Psoas muscle (tissue), 7 donors: ENCODE measurements at regions not wholly inside any gene's neighbourhood (a gene's known extent, or its start where the extent isn't known, plus 50 kb on each side); places are given as distances from the start of the nearest gene placed in this dataset.

ENCODE experiments used
- ATAC-seq, 4 donors: fragments of 200-7000 bp; cut with Tn5 transposase; one replicate each; pipeline ENCODE4 v1.9.1; 2020; ENCODE audit warnings: moderate library complexity in 3 of 4, mild to moderate bottlenecking in 2 of 4
- DNase-seq, 2 donors: peaks; one replicate each; pipeline ENCODE4 v3.0.0-alpha.2; 2020
- H3K27ac ChIP-seq: fragments of 200-600 bp; one replicate; pipeline ENCODE4 v1.8.0; 2022
- H3K27me3 ChIP-seq, 3 donors: fragments of 200-600 bp in 1 of 3; one replicate each; pipeline versions ENCODE4 v1.6.1 to v1.8.0; 2013 to 2022; ENCODE audit warnings: low read length in 2 of 3, mild to moderate bottlenecking in 2 of 3, moderate library complexity in 1 of 3; ENCODE audit not compliant: insufficient read depth in 3 of 3
- H3K36me3 ChIP-seq, 2 donors: fragments of 200-600 bp in 1 of 2; one replicate each; pipeline versions ENCODE4 v1.6.1 to v1.8.0; 2013 to 2022; ENCODE audit warnings: low read depth in 1 of 2, mild to moderate bottlenecking in 1 of 2, moderate library complexity in 1 of 2; ENCODE audit not compliant: insufficient read depth in 1 of 2
- H3K4me1 ChIP-seq: fragments of 200-600 bp; one replicate; pipeline ENCODE4 v1.8.0; 2022
- H3K4me3 ChIP-seq: fragments of 200-600 bp; one replicate; pipeline ENCODE4 v1.8.0; 2022; ENCODE audit warnings: mild to moderate bottlenecking
- H3K9me3 ChIP-seq: fragments of 200-600 bp; one replicate; pipeline ENCODE4 v1.8.0; 2022
- WGBS, 3 donors: extraction: QIAGEN DNeasy Blood & Tissue Kit; methylation state at CpG; one replicate each; pipeline versions ENCODE4 v1.1.6 to v1.1.7; 2013; 5-methylcytosine and 5-hydroxymethylcytosine counted together
- intact Hi-C, 2 donors: fragments of 100-400 bp; cut with DNase I; formaldehyde crosslinking; loops; one replicate each; pipeline versions ENCODE4 v1.11.0 to v1.14.2; 2022
- TF ChIP-seq, protein P1 (sequence below): fragments of 200-600 bp; IDR thresholded peaks from one replicate; pipeline ENCODE4 v1.8.0; 2022; ENCODE audit warnings: antibody characterized with exemption
- donor health status: healthy with polysubstance abuse.
- donor health status: DM: no; HTN: no; CAD: no; lungs with moderate emphysema.
- donor health status: Bipolar disorder and iron deficiency.
- donor health status: healthy.
- donor health status: DM: yes; HTN: yes; CAD: no.
- donor health status: DM: no; HTN: no; CAD: no.
- donor health status: DM: yes; HTN: yes; CAD: no.

DNA sequence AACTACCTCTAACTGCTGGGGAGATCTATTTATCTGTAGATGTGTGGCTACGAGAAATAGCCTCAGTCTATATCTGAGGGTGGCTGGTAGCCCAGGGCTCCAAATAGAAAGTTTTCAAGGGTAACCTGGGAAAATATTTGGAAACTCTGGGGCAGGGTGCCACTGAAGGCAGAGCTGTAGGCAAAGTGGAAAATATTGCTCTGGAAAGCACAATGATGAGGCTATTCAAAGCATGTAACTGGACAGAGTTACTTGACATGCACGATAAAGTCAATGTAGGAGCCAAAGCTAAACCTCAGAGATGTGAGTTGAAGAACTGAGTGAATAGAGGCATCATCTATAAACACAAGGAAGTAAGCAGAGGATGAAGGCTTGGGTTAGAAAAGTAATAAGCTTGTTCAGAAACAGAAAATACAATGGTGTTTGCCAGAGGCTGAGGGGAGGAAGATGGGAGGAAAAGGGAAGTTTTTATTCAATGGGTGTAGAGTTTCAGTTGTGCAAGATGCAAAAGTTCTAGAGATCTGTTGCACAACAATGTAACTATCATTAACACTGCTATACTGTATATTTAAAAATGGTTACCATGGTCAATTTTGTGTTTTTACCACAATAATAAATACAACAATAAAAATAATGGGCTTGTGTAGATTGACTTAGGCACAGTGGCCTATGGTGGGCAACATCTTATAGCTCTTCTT lies 171.6 kb downstream of the MBD2 start:
- intact Hi-C loops = no loop called here
- Histone ChIP-seq H3K36me3 (no peaks in the 10 kb centered on the region), H3K4me1 (no peaks in the 10 kb centered on the region), H3K27ac (no peak overlapping the region), H3K27me3 (no peaks in the 10 kb centered on the region), H3K9me3 (no peaks in the 10 kb centered on the region), H3K4me3 (no peak overlapping the region)
- DNase-seq (no peak), ATAC-seq (peak in 1 of 4 donors; percentile 44)
- 34 to 53% (median 48%) methylated on average over 2 of the region's 2 CpGs for WGBS, 3 donors
- TF ChIP-seq, protein P1, sequence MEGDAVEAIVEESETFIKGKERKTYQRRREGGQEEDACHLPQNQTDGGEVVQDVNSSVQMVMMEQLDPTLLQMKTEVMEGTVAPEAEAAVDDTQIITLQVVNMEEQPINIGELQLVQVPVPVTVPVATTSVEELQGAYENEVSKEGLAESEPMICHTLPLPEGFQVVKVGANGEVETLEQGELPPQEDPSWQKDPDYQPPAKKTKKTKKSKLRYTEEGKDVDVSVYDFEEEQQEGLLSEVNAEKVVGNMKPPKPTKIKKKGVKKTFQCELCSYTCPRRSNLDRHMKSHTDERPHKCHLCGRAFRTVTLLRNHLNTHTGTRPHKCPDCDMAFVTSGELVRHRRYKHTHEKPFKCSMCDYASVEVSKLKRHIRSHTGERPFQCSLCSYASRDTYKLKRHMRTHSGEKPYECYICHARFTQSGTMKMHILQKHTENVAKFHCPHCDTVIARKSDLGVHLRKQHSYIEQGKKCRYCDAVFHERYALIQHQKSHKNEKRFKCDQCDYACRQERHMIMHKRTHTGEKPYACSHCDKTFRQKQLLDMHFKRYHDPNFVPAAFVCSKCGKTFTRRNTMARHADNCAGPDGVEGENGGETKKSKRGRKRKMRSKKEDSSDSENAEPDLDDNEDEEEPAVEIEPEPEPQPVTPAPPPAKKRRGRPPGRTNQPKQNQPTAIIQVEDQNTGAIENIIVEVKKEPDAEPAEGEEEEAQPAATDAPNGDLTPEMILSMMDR = no peak

DNA sequence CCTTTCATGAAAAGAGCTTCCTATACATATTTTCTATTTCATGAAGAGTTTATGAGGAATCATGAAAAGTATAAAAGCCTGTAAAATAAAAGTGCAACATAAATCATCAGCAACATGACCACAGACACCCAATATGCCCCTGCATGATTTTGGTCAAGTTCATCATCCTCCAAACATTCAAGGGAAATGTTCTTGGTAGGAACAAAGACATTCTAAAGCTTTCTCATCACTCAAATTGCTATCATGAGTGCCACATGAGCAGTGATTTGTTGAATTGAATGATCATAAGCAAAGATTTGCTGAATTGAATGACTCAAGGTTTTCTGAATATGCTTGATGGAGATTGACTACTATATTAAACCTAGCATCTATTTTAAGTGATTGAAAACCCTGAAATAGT lies 172.2 kb downstream of the MBD2 start:
- H3K27ac ChIP-seq = no peak overlapping the region
- H3K4me1 ChIP-seq = no peaks in the 10 kb centered on the region
- intact Hi-C loops = no loop called here
- TF ChIP-seq, protein P1 = no peak
- DNase-seq (no peak), ATAC-seq (no peak)
- H3K36me3 ChIP-seq = no peaks in the 10 kb centered on the region
- no peaks in the 10 kb centered on the region for H3K27me3 ChIP-seq
- no peak overlapping the region for H3K4me3 ChIP-seq
- no peaks in the 10 kb centered on the region for H3K9me3 ChIP-seq

DNA sequence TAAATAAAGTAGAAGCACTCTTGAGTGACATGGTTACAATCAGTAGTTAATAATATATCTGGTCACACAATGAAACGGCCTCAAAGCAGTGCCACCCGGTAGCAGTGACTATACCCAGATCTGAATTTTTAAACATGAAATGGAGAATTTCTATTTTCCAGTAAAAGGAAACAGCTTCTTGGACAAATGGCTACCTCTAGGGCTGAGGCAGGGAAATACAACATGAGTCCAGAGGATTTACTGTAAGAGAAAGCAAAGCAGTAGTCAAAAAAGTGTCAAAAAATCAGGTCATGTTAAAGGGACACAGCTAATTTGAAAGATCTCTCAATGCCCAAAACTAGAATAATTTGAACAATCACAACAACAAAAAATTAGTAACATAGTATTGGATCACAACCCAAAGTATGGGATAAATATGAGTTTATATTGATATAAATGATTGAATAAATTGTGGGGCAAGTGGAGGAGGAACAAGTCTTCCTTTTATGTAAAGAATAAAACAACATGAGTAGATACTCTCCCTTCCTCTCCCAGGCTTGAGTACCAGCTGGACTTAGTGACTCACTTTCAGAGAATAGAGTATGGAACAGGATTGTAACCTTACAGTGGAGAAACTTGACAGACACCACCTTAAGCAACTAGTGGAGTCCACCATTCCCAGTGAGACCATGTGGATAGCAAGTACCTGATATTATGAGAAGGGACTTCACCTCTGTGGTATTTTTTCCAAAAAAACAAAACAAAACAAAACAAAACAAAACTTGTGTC lies 180.8 kb downstream of the MBD2 start:
- Histone ChIP-seq H3K4me3 (no peak overlapping the region), H3K36me3 (no peaks in the 10 kb centered on the region), H3K9me3 (no peaks in the 10 kb centered on the region), H3K27me3 (no peaks in the 10 kb centered on the region), H3K27ac (no peak overlapping the region), H3K4me1 (no peaks in the 10 kb centered on the region)
- DNase-seq (no peak), ATAC-seq (no peak)
- TF ChIP-seq, protein P1 = no peak
- 60 to 91% (median 87%) methylated on average over 2 of the region's 2 CpGs for whole genome bisulfite sequencing, 3 donors
- intact Hi-C loops = no loop called here

DNA sequence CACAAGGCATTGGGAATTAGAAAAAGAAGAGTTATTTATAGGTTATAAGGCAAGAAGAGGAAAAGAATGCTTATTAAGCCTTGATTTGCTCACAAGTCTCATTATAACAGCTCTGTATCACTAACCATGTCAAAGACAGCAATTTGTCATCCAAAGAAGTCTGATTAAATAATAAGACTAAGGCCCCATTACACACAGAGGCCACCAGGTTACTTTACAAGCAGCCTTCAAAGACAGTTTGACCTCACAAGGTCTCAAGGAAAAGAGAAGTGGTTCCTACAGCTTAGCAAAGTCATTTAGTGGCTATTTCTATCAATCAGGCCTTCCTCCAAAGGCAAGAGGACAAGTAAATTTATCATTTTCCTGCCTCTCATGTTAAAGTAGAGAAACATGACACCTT lies 188.5 kb downstream of the MBD2 start:
- Histone ChIP-seq H3K4me3 (no peak overlapping the region), H3K4me1 (peaks cover 8% of the 10 kb centered on the region), H3K9me3 (no peaks in the 10 kb centered on the region), H3K36me3 (no peaks in the 10 kb centered on the region), H3K27ac (no peak overlapping the region), H3K27me3 (no peaks in the 10 kb centered on the region)
- ATAC-seq (no peak), DNase-seq (no peak)
- intact Hi-C loops = no loop called here
- TF ChIP-seq, protein P1 = no peak
